ENCODE measurements at regions not wholly inside any gene's neighbourhood (a gene's known extent, or its start where the extent isn't known, plus 50 kb on each side); places are given as distances from the start of the nearest gene placed in this dataset.
A peak's percentile ranks its signal among the peaks of the same experiment; 100 is the strongest.

DNA sequence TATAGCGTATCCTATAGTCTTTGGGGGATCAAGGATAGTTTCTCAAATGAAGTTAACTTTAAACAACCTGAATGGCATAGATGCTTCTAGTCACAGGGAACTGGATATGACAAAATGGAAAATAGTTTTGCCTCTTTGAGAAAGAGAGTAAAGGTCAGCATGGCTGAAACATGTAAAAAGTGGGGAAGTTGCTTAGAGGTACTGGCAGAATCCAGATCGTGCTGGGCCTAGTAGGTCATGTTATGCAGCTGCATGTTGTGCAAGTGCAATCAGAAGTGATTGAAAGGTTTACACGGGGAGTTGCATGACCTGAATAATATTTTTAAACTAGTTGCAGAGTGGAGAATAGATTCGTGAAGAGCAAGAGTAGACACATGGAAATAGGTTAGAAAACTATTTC lies 201.1 kb upstream of the HDAC9 start:
- Histone ChIP-seq H2BK120ac (ENCODE audit: insufficient read depth, low read length, poor library complexity) (no peak overlapping the region), H3K79me1 (ENCODE audit: low read length) (no peaks in the 10 kb centered on the region), H4K91ac (ENCODE audit: low read depth, low read length) (no peak overlapping the region), H3K18ac (ENCODE audit: low read length) (no peak overlapping the region), H3K4me2 (ENCODE audit: low read length) (no peak overlapping the region), H3K4me1 (ENCODE audit: control insufficient read depth in 1 of 2, insufficient read depth in 2 of 2, low read length in 2 of 2) (no peaks in the 10 kb centered on the region), H3K23ac (ENCODE audit: low read length) (no peak overlapping the region), H2AFZ (ENCODE audit: insufficient read depth, low read length, poor library complexity) (no peak overlapping the region), H3K79me2 (ENCODE audit: control insufficient read depth, insufficient read depth, low read length, poor library complexity) (no peaks in the 10 kb centered on the region), H2AK5ac (ENCODE audit: low read length) (no peak overlapping the region), H4K12ac (ENCODE audit: low read depth, low read length) (no peak overlapping the region), H3K27ac (ENCODE audit: low read depth, low read length) (no peak overlapping the region), H3K14ac (ENCODE audit: low read length) (no peak overlapping the region), H3K9me3 (ENCODE audit: insufficient read depth, low read depth, low read length) (no peaks in the 10 kb centered on the region), H4K8ac (ENCODE audit: low read depth, low read length) (no peak overlapping the region), H2BK12ac (ENCODE audit: low read length) (no peak overlapping the region), H3K36me3 (ENCODE audit: control insufficient read depth in 1 of 2, insufficient read depth in 2 of 2, low read length in 2 of 2) (no peaks in the 10 kb centered on the region), H3K27me3 (ENCODE audit: insufficient read depth, low read length) (no peaks in the 10 kb centered on the region), H2BK5ac (ENCODE audit: low read depth, low read length, poor library complexity) (no peak overlapping the region), H3K9ac (ENCODE audit: low read length) (no peak overlapping the region), H3K4ac (ENCODE audit: low read depth, low read length) (no peak overlapping the region), H3K4me3 (ENCODE audit: low read depth, low read length) (no peak overlapping the region)
- DNase-seq = no peak
- WGBS (ENCODE audit: extremely low coverage, insufficient coverage, insufficient read length) = no CpG with 5 or more reads among the region's 4 CpGs

GRCh38 chr7:18295781-18296423 lies 199.6 kb upstream of the HDAC9 start:
- no peak overlapping the region for H4K8ac ChIP-seq (ENCODE audit: low read depth, low read length)
- no peak overlapping the region for H4K91ac ChIP-seq (ENCODE audit: low read depth, low read length)
- no peaks in the 10 kb centered on the region for H3K36me3 ChIP-seq (ENCODE audit: control insufficient read depth in 1 of 2, insufficient read depth in 2 of 2, low read length in 2 of 2)
- no peak overlapping the region for H2AK5ac ChIP-seq (ENCODE audit: low read length)
- no CpG with 5 or more reads among the region's 3 CpGs for WGBS (ENCODE audit: extremely low coverage, insufficient coverage, insufficient read length)
- H3K4ac ChIP-seq (ENCODE audit: low read depth, low read length) = no peak overlapping the region
- no peak overlapping the region for H3K27ac ChIP-seq (ENCODE audit: low read depth, low read length)
- DNase-seq = no peak
- H3K27me3 ChIP-seq (ENCODE audit: insufficient read depth, low read length) = no peaks in the 10 kb centered on the region
- H3K9me3 ChIP-seq (ENCODE audit: insufficient read depth, low read depth, low read length) = no peaks in the 10 kb centered on the region
- H2BK120ac ChIP-seq (ENCODE audit: insufficient read depth, low read length, poor library complexity) = no peak overlapping the region
- H2BK12ac ChIP-seq (ENCODE audit: low read length) = no peak overlapping the region
- no peak overlapping the region for H4K12ac ChIP-seq (ENCODE audit: low read depth, low read length)
- no peak overlapping the region for H3K4me2 ChIP-seq (ENCODE audit: low read length)
- no peak overlapping the region for H2AFZ ChIP-seq (ENCODE audit: insufficient read depth, low read length, poor library complexity)
- H3K4me3 ChIP-seq (ENCODE audit: low read depth, low read length) = no peak overlapping the region
- no peak overlapping the region for H2BK5ac ChIP-seq (ENCODE audit: low read depth, low read length, poor library complexity)
- no peaks in the 10 kb centered on the region for H3K79me2 ChIP-seq (ENCODE audit: control insufficient read depth, insufficient read depth, low read length, poor library complexity)
- H3K4me1 ChIP-seq (ENCODE audit: control insufficient read depth in 1 of 2, insufficient read depth in 2 of 2, low read length in 2 of 2) = no peaks in the 10 kb centered on the region
- no peak overlapping the region for H3K9ac ChIP-seq (ENCODE audit: low read length)
- no peaks in the 10 kb centered on the region for H3K79me1 ChIP-seq (ENCODE audit: low read length)
- H3K23ac ChIP-seq (ENCODE audit: low read length) = no peak overlapping the region
- no peak overlapping the region for H3K14ac ChIP-seq (ENCODE audit: low read length)
- H3K18ac ChIP-seq (ENCODE audit: low read length) = no peak overlapping the region

DNA sequence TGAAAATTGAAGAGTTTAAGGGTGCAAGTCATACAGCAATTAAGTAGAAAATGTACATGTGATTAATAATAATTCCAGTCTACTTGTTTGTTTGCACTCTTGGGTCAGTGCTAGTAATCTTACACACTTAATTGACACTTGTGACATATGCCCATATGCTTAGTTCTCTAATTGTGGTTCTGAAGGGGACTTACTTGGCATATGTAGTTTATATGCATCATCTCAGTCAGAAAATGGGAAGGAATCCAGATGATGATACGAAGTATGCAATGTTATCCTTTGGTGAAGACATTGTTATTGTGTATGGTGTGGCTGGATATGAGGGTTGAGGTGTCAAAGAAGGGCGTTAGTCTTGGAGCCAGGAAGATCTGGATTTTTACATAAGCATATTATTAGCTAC lies 193.5 kb upstream of the HDAC9 start:
- Histone ChIP-seq H2BK120ac (ENCODE audit: insufficient read depth, low read length, poor library complexity) (no peak overlapping the region), H3K18ac (ENCODE audit: low read length) (no peak overlapping the region), H3K9me3 (ENCODE audit: insufficient read depth, low read depth, low read length) (no peaks in the 10 kb centered on the region), H2BK12ac (ENCODE audit: low read length) (no peak overlapping the region), H3K27ac (ENCODE audit: low read depth, low read length) (no peak overlapping the region), H3K14ac (ENCODE audit: low read length) (no peak overlapping the region), H3K36me3 (ENCODE audit: control insufficient read depth in 1 of 2, insufficient read depth in 2 of 2, low read length in 2 of 2) (no peaks in the 10 kb centered on the region), H3K4ac (ENCODE audit: low read depth, low read length) (no peak overlapping the region), H3K4me2 (ENCODE audit: low read length) (no peak overlapping the region), H3K79me1 (ENCODE audit: low read length) (no peaks in the 10 kb centered on the region), H3K4me3 (ENCODE audit: low read depth, low read length) (no peak overlapping the region), H4K8ac (ENCODE audit: low read depth, low read length) (no peak overlapping the region), H4K12ac (ENCODE audit: low read depth, low read length) (no peak overlapping the region), H2BK5ac (ENCODE audit: low read depth, low read length, poor library complexity) (no peak overlapping the region), H3K4me1 (ENCODE audit: control insufficient read depth in 1 of 2, insufficient read depth in 2 of 2, low read length in 2 of 2) (no peaks in the 10 kb centered on the region), H2AFZ (ENCODE audit: insufficient read depth, low read length, poor library complexity) (no peak overlapping the region), H4K91ac (ENCODE audit: low read depth, low read length) (no peak overlapping the region), H3K23ac (ENCODE audit: low read length) (no peak overlapping the region), H3K9ac (ENCODE audit: low read length) (no peak overlapping the region), H2AK5ac (ENCODE audit: low read length) (no peak overlapping the region), H3K79me2 (ENCODE audit: control insufficient read depth, insufficient read depth, low read length, poor library complexity) (no peaks in the 10 kb centered on the region), H3K27me3 (ENCODE audit: insufficient read depth, low read length) (no peaks in the 10 kb centered on the region)
- DNase-seq = no peak
- no CpG with 5 or more reads among the region's 2 CpGs for WGBS (ENCODE audit: extremely low coverage, insufficient coverage, insufficient read length)

- no peak overlapping the region for H3K9ac ChIP-seq (ENCODE audit: low read length)
- no peak overlapping the region for H2AFZ ChIP-seq (ENCODE audit: insufficient read depth, low read length, poor library complexity)
- no peak overlapping the region for H3K4ac ChIP-seq (ENCODE audit: low read depth, low read length)
- no peaks in the 10 kb centered on the region for H3K9me3 ChIP-seq (ENCODE audit: insufficient read depth, low read depth, low read length)
- H3K27me3 ChIP-seq (ENCODE audit: insufficient read depth, low read length) = no peaks in the 10 kb centered on the region
- no peak overlapping the region for H3K23ac ChIP-seq (ENCODE audit: low read length)
- no peaks in the 10 kb centered on the region for H3K36me3 ChIP-seq (ENCODE audit: control insufficient read depth in 1 of 2, insufficient read depth in 2 of 2, low read length in 2 of 2)
- no peak overlapping the region for H3K27ac ChIP-seq (ENCODE audit: low read depth, low read length)
- DNase-seq = peak in 1 of 2 donors; percentile 16
- no CpG with 5 or more reads among the region's 3 CpGs for WGBS (ENCODE audit: extremely low coverage, insufficient coverage, insufficient read length)
- H3K4me3 ChIP-seq (ENCODE audit: low read depth, low read length) = no peak overlapping the region
- H2BK120ac ChIP-seq (ENCODE audit: insufficient read depth, low read length, poor library complexity) = no peak overlapping the region
- H4K8ac ChIP-seq (ENCODE audit: low read depth, low read length) = no peak overlapping the region
- no peak overlapping the region for H3K18ac ChIP-seq (ENCODE audit: low read length)
- no peak overlapping the region for H2AK5ac ChIP-seq (ENCODE audit: low read length)
- H3K4me1 ChIP-seq (ENCODE audit: control insufficient read depth in 1 of 2, insufficient read depth in 2 of 2, low read length in 2 of 2) = no peaks in the 10 kb centered on the region
- H4K91ac ChIP-seq (ENCODE audit: low read depth, low read length) = no peak overlapping the region
- H2BK5ac ChIP-seq (ENCODE audit: low read depth, low read length, poor library complexity) = no peak overlapping the region
- no peak overlapping the region for H3K14ac ChIP-seq (ENCODE audit: low read length)
- H2BK12ac ChIP-seq (ENCODE audit: low read length) = no peak overlapping the region
- H4K12ac ChIP-seq (ENCODE audit: low read depth, low read length) = no peak overlapping the region
- no peaks in the 10 kb centered on the region for H3K79me2 ChIP-seq (ENCODE audit: control insufficient read depth, insufficient read depth, low read length, poor library complexity)
- H3K4me2 ChIP-seq (ENCODE audit: low read length) = no peak overlapping the region
- no peaks in the 10 kb centered on the region for H3K79me1 ChIP-seq (ENCODE audit: low read length)
Measured at GRCh38 chr7:18305866-18306265, 189.7 kb upstream of the HDAC9 start.

Data from trophoblast cell (in vitro differentiated cells and primary cell).